ENCODE measurements at regions not wholly inside any gene's neighbourhood (a gene's known extent, or its start where the extent isn't known, plus 50 kb on each side); places are given as distances from the start of the nearest gene placed in this dataset.

- peak; percentile 75 for DNase-seq (ENCODE audit: low read depth, low spot score)
Measured at GRCh38 chr20:6611911-6612605, 155.4 kb upstream of the BMP2 start.

DNA sequence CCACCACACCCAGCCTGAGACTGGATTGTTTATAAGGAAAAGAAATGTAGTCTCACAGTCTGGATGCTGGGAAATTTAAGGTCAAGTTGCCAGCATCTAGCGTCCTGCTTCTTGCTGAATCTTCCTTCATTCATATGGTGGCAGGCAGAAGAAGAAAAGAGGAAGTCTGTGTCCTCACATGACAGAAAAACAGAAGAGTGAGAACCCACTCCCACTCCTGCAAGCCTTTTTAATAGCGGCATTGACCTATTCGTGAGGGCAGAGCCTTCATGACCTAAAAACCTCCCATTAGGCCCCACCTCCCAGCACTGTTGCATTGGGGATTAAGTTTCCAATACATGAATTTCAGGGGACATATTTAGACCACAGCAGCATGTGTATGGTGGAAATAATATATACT is 160.8 kb upstream of the BMP2 start:
- DNase-seq (ENCODE audit: low read depth, low spot score) = no peak
- no peak overlapping the region for H3K27ac ChIP-seq
- no peaks in the 10 kb centered on the region for H3K36me3 ChIP-seq (ENCODE audit: insufficient read depth, low read length)

More at GRCh38 chr20:6611911-6612605, 155.4 kb upstream of the BMP2 start:
- Histone ChIP-seq H3K9me3 (ENCODE audit: low read depth, low read length) (no peaks in the 10 kb centered on the region), H3K4me3 (no peak overlapping the region), H3K27ac (peak overlapping the region; percentile 92), H3K9ac (ENCODE audit: insufficient read length) (no peak overlapping the region), H3K36me3 (ENCODE audit: insufficient read depth, low read length) (no peaks in the 10 kb centered on the region)
- TF ChIP-seq POLR2AphosphoS5 (IDR thresholded peaks at IDR 0.05; ENCODE audit: borderline replicate concordance, low read depth, low read length) (no peak), EZH2 (IDR thresholded peaks at IDR 0.05) (no peak), FOXP2 (optimal IDR thresholded peaks at IDR 0.05; ENCODE audit: control extremely low read depth, extremely low read length, insufficient read depth) (no peak)

DNA sequence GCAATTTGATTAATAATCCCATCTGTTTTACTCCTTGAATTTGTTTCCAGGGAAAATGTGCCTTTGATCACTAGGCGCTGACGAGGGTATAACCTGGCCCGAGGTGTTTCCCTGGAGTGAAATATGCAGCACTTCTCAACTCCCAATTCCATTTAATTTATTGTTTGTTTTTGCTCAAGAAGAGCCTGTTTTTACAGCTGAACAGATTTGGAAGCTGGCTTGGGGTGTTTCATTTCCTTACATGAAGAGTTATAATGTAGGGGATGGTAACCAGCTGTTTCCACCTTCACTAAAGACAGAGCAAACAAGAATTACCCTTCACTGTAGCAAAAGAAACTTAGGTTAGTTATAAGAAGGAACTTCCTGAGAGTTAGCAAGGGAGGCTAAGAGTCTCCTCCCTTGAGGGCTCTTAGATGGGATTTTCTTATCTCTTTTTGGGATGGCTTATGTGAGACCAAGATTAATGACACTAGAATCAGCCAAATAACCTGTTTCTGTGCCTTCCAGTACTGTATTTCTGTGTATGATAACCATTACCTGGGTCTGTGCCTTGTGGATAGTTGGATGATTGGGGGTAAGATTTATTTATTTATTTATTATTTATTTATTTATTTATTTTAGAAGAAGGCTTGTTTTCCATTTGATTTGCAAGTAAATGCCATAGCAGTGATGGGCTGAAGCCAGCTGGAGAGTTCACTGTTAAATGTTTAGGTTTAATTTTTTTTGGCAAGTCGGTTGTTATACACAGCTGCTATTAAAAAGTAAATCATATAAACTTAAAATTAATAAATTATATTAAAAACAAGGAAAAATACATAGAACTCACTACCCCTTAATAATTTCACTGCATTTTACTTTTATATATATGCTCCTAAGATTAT is 162.2 kb upstream of the BMP2 start:
- no peak overlapping the region for H3K4me3 ChIP-seq
- no peaks in the 10 kb centered on the region for H3K36me3 ChIP-seq (ENCODE audit: insufficient read depth, low read length)
- H3K9me3 ChIP-seq (ENCODE audit: low read depth, low read length) = no peaks in the 10 kb centered on the region
- TF ChIP-seq POLR2AphosphoS5 (IDR thresholded peaks at IDR 0.05; ENCODE audit: borderline replicate concordance, low read depth, low read length) (no peak), FOXP2 (optimal IDR thresholded peaks at IDR 0.05; ENCODE audit: control extremely low read depth, extremely low read length, insufficient read depth) (no peak), EZH2 (IDR thresholded peaks at IDR 0.05) (no peak)
- no peak overlapping the region for H3K9ac ChIP-seq (ENCODE audit: insufficient read length)
- no peak overlapping the region for H3K27ac ChIP-seq
- DNase-seq (ENCODE audit: low read depth, low spot score) = no peak

More for the DNA sequence above, 160.8 kb upstream of the BMP2 start:
- no peak for TF ChIP-seq FOXP2 (optimal IDR thresholded peaks at IDR 0.05; ENCODE audit: control extremely low read depth, extremely low read length, insufficient read depth)
- TF ChIP-seq POLR2AphosphoS5 (IDR thresholded peaks at IDR 0.05; ENCODE audit: borderline replicate concordance, low read depth, low read length) = no peak
- no peak for TF ChIP-seq EZH2 (IDR thresholded peaks at IDR 0.05)
- H3K4me3 ChIP-seq = no peak overlapping the region
- H3K9ac ChIP-seq (ENCODE audit: insufficient read length) = no peak overlapping the region
- H3K9me3 ChIP-seq (ENCODE audit: low read depth, low read length) = no peaks in the 10 kb centered on the region

- Histone ChIP-seq H3K4me3 (no peak overlapping the region), H3K9me3 (ENCODE audit: low read depth, low read length) (no peaks in the 10 kb centered on the region), H3K36me3 (ENCODE audit: insufficient read depth, low read length) (no peaks in the 10 kb centered on the region), H3K9ac (ENCODE audit: insufficient read length) (no peak overlapping the region), H3K27ac (no peak overlapping the region)
- no peak for DNase-seq (ENCODE audit: low read depth, low spot score)
- no peak for TF ChIP-seq POLR2AphosphoS5 (IDR thresholded peaks at IDR 0.05; ENCODE audit: borderline replicate concordance, low read depth, low read length)
- no peak for TF ChIP-seq FOXP2 (optimal IDR thresholded peaks at IDR 0.05; ENCODE audit: control extremely low read depth, extremely low read length, insufficient read depth)
- no peak for TF ChIP-seq EZH2 (IDR thresholded peaks at IDR 0.05)
Measured at GRCh38 chr20:6604179-6604578, 163.3 kb upstream of the BMP2 start.

- Histone ChIP-seq H3K27ac (no peak overlapping the region), H3K36me3 (ENCODE audit: insufficient read depth, low read length) (no peaks in the 10 kb centered on the region), H3K4me3 (no peak overlapping the region), H3K9ac (ENCODE audit: insufficient read length) (no peak overlapping the region), H3K9me3 (ENCODE audit: low read depth, low read length) (no peaks in the 10 kb centered on the region)
- TF ChIP-seq EZH2 (IDR thresholded peaks at IDR 0.05) (no peak), POLR2AphosphoS5 (IDR thresholded peaks at IDR 0.05; ENCODE audit: borderline replicate concordance, low read depth, low read length) (no peak), FOXP2 (optimal IDR thresholded peaks at IDR 0.05; ENCODE audit: control extremely low read depth, extremely low read length, insufficient read depth) (no peak)
- DNase-seq (ENCODE audit: low read depth, low spot score) = no peak
Measured at GRCh38 chr20:6599876-6600735, 167.4 kb upstream of the BMP2 start.

GRCh38 chr20:6595704-6596103 is 171.8 kb upstream of the BMP2 start:
- Histone ChIP-seq H3K9ac (ENCODE audit: insufficient read length) (no peak overlapping the region), H3K27ac (no peak overlapping the region), H3K4me3 (0 out of 2 replicates have a peak overlapping the region, but pooled peaks have one; percentile 3), H3K9me3 (ENCODE audit: low read depth, low read length) (no peaks in the 10 kb centered on the region), H3K36me3 (ENCODE audit: insufficient read depth, low read length) (no peaks in the 10 kb centered on the region)
- TF ChIP-seq EZH2 (IDR thresholded peaks at IDR 0.05) = no peak
- no peak for TF ChIP-seq FOXP2 (optimal IDR thresholded peaks at IDR 0.05; ENCODE audit: control extremely low read depth, extremely low read length, insufficient read depth)
- TF ChIP-seq POLR2AphosphoS5 (IDR thresholded peaks at IDR 0.05; ENCODE audit: borderline replicate concordance, low read depth, low read length) = no peak
- no peak for DNase-seq (ENCODE audit: low read depth, low spot score)

DNA sequence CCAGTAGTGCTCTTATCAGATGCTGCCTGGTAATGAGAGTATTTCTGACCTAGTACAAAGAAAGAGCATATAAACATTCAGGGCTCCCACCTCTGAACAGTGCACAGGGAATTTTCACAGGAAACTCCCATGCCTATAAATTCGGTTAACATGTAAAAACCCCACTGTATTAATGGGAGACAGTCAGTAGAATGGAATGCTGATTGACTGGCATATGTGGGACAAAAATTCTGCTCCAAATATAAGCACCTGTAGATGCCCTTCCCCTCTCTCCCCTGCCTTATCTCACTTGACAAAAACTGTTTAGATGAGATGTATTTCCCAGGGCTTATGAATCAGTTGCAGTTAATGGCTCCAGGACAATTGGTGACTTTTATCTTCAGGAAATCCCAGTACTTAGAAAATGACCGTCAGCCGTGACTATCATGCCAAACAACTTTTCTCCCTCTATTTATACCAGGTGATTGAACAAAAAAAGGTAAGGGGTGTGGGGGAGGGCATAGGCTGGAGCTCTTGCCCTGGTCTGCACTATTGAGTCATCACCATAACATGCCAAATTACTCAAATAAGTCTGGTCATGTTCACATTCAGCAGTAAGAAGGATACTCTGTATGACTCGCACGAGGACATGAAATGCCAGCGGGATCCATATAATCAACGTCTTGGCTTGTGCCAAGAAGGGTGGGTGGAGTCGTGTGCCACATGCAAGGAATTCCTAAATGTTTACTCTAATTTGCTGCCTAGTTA is 176.4 kb upstream of the BMP2 start:
- Histone ChIP-seq H3K9me3 (ENCODE audit: low read depth, low read length) (no peaks in the 10 kb centered on the region; the same call in 1 of the 2 replicates), H3K4me3 (no peak overlapping the region), H3K36me3 (ENCODE audit: insufficient read depth, low read length) (no peaks in the 10 kb centered on the region), H3K9ac (ENCODE audit: insufficient read length) (no peak overlapping the region), H3K27ac (no peak overlapping the region)
- no peak for DNase-seq (ENCODE audit: low read depth, low spot score)
- TF ChIP-seq POLR2AphosphoS5 (IDR thresholded peaks at IDR 0.05; ENCODE audit: borderline replicate concordance, low read depth, low read length) (no peak), EZH2 (IDR thresholded peaks at IDR 0.05) (no peak), FOXP2 (optimal IDR thresholded peaks at IDR 0.05; ENCODE audit: control extremely low read depth, extremely low read length, insufficient read depth) (no peak)
